T-helper 17 cell (primary cell): ENCODE measurements at regions not wholly inside any gene's neighbourhood (a gene's known extent, or its start where the extent isn't known, plus 50 kb on each side); places are given as distances from the start of the nearest gene placed in this dataset.
"Not testable (repeated sequence)": the region's sequence is repeated elsewhere in the genome, so short reads cannot be mapped to it uniquely, and the experiment has no call there.

ENCODE experiments used
- ATAC-seq: fragments of 150-1000 bp; cut with Tn5 transposase; 2 replicates; pipeline ENCODE4 v1.10.0; 2021; ENCODE audit warnings: mild to moderate bottlenecking, moderate library complexity
- DNase-seq, 3 donors: peaks; one replicate each; pipeline versions ENCODE4 v3.0.0 to v3.0.0-alpha.2; 2020 to 2021
- H3K9me3 ChIP-seq: one replicate; pipeline ENCODE4 v1.7.0; 2013; ENCODE audit warnings: low read length, mild to moderate bottlenecking; ENCODE audit not compliant: control insufficient read depth, poor library complexity, severe bottlenecking
- H3K27ac Mint-ChIP-seq: one replicate; pipeline ENCODE4 v1.8.0; 2022; ENCODE audit warnings: mild to moderate bottlenecking, moderate library complexity, mixed read lengths
- H3K27me3 Mint-ChIP-seq: one replicate; pipeline ENCODE4 v1.8.0; 2022; ENCODE audit warnings: mixed read lengths
- H3K36me3 Mint-ChIP-seq: one replicate; pipeline ENCODE4 v1.8.0; 2022; ENCODE audit warnings: low read depth, mixed read lengths
- H3K4me1 Mint-ChIP-seq: one replicate; pipeline ENCODE4 v1.8.0; 2022; ENCODE audit warnings: mild to moderate bottlenecking, mixed read lengths
- H3K4me3 Mint-ChIP-seq: one replicate; pipeline ENCODE4 v1.8.0; 2022; ENCODE audit warnings: mild to moderate bottlenecking, moderate library complexity, mixed read lengths

DNA sequence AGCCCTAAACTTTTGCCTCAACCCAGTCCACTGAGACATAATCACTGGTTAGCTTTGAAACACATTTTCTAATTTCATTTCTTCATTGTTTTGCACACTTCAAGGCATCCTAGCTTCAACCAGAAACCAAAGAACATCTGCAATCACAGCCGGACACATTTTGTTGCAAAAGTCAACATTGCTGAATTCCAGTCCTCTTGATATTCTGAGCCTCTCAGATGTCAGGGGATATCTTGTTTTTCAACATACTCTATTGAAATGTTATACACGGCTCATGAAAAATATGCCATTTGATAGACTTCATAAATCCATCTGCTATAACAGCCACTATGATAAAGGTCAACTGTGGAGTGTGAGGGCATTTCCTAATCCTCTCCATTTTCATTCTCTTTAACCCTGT, 241.6 kb upstream of the PUDP start:
- Mint-ChIP-seq H3K36me3 (no peaks in the 10 kb centered on the region), H3K27me3 (no peaks in the 10 kb centered on the region), H3K27ac (no peak overlapping the region), H3K4me3 (no peak overlapping the region), H3K4me1 (no peaks in the 10 kb centered on the region)
- H3K9me3 ChIP-seq, result no peaks in the 10 kb centered on the region
- ATAC-seq (no peak), DNase-seq (no peak)

DNA sequence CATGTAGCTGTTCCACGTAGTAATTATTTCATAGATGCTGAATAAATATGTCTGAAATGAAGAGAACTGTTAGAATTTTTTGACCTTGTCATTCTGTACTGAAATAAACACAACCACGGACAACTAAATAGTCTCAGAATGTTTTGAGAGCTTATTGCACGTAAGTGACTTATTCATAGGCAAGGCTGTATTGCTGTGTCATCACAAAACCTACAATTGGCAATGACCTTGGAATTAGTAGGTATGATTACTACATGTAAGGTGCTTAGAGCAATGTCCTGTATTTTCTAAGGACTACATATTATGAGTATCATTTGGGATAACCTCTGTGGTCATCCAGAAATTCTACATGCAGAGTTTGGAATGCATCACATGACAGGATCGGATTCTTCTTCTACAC, 237.2 kb upstream of the PUDP start:
- Mint-ChIP-seq H3K4me3 (no peak overlapping the region), H3K36me3 (no peaks in the 10 kb centered on the region), H3K4me1 (no peaks in the 10 kb centered on the region), H3K27ac (no peak overlapping the region), H3K27me3 (no peaks in the 10 kb centered on the region)
- no peaks in the 10 kb centered on the region for H3K9me3 ChIP-seq
- ATAC-seq (no peak), DNase-seq (no peak)

DNA sequence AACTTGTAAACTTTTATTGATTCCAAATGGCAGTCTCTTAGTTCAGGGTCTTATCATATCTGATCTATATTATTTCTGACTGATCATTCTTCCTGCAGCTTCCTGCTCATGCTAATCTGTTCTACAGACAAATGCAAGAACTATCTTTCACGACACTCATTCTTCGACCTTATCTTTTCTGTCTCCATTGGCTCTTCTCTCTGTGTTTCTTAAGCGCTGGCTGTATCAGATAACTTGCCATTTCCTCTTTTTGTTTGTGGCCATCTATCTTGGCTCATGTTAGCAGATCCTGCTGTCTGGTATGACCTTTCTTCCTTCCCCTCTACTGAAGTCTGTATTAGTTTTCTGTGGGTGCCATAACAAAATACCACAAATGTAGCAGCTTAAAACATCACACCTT, 230.5 kb upstream of the PUDP start:
- Mint-ChIP-seq H3K4me1 (no peaks in the 10 kb centered on the region), H3K36me3 (no peaks in the 10 kb centered on the region), H3K4me3 (no peak overlapping the region), H3K27ac (no peak overlapping the region), H3K27me3 (no peaks in the 10 kb centered on the region)
- no peak for ATAC-seq
- DNase-seq, result no peak
- H3K9me3 ChIP-seq, result no peaks in the 10 kb centered on the region

DNA sequence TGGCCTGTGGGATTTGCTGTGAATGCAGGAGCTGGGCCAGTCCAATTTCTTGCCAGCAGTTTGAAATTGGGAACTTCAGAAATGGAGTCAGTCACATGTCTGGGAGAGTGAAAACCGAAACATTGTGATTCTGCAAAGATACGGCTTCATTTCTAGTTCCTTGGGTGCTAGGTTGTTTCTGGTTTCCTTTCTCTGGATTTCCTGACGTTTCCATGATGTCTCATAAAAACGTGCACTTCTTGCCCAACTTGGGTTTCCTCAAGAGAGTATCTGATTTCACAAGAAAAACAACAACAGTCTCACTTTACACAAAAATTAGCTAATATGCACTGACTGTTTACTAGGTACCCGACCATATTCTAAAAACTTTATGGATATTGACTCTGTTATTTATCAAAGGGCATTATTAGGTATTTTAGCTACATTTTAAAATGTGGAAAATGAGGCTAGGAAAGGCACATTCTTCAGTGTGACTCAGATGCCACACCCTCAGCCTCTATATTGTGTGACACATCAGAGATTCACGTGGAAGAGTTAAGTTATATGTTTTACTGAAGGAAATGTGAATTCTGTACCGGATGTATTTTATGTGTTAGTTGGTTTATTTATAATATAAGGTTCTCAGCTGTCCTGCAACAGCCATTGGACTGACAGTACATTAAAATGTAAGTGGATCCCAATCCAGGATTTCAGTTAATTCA, 225.0 kb upstream of the PUDP start:
- Mint-ChIP-seq H3K4me1 (no peaks in the 10 kb centered on the region), H3K27ac (no peak overlapping the region), H3K36me3 (no peaks in the 10 kb centered on the region), H3K27me3 (no peaks in the 10 kb centered on the region), H3K4me3 (no peak overlapping the region)
- DNase-seq (no peak), ATAC-seq (no peak)
- no peaks in the 10 kb centered on the region for H3K9me3 ChIP-seq

DNA sequence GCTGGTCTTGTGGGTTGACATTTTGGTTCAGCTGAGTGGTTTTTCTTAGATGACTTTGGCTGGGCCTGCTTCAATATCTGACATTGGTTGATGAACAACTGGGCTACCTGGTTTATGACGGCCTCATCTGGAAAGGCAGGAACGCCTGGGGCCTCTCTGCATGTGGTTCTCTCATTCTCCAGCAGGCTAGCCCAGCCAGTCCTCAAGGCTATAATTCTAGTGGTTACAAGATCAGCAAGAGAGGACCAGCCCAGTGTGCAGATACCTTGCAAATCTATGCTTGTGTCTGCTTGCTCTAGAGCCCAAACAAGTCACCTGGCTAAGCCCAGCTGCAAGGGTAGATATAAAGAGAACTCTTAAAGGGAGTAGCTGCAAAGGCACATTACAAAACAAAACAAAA, 214.2 kb upstream of the PUDP start:
- no peaks in the 10 kb centered on the region for H3K4me1 Mint-ChIP-seq
- H3K27ac Mint-ChIP-seq, result no peak overlapping the region
- ATAC-seq, result no peak

DNA sequence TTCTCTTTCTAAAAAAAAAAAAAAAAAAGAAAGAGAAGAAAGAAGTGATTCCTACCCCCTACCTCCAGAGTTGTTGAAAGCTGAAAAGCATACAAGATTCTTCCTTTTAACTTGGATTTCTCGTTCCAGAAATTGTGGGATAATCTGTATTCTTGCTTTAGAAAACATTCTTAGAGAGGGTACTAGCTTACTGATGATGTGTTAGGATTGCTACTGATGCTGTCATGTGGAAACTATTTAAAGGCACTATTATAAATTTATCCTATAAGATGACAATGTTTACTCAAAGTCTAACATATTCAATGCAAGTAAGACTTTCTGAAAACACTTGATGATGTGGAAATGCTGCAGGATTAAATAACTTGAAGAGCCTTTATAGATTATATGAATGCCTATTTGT, 204.0 kb upstream of the PUDP start:
- DNase-seq, result no peak
- ATAC-seq, result no peak
- no peak overlapping the region for H3K27ac Mint-ChIP-seq
- H3K36me3 Mint-ChIP-seq, result no peaks in the 10 kb centered on the region
- no peak overlapping the region for H3K4me3 Mint-ChIP-seq
- H3K9me3 ChIP-seq, result no peaks in the 10 kb centered on the region
- H3K4me1 Mint-ChIP-seq, result no peaks in the 10 kb centered on the region
- no peaks in the 10 kb centered on the region for H3K27me3 Mint-ChIP-seq

More for the DNA sequence above, 214.2 kb upstream of the PUDP start:
- H3K27me3 Mint-ChIP-seq, result no peaks in the 10 kb centered on the region
- H3K4me3 Mint-ChIP-seq, result no peak overlapping the region
- no peaks in the 10 kb centered on the region for H3K36me3 Mint-ChIP-seq
- no peaks in the 10 kb centered on the region for H3K9me3 ChIP-seq
- DNase-seq, result no peak

DNA sequence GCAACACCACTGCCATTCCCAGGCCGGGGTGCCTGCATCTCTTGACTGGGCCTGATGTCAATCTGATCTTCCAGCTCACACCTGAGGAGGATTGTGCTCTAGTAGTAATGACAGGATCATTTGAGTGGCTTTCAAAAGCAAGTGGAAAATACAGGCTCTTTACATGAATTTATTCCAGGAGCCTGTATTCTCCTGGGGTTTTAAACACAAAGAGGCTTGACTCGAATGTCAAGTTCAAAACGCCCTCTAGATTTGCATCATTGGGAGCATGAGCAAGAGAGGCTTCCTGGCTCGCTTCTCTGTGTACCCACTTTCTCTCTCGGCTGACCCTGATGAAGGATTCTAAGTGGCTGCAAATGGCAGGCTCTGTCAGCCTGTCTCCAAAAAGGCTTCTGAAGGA, 199.5 kb upstream of the PUDP start:
- no peak for DNase-seq
- Mint-ChIP-seq H3K27me3 (no peaks in the 10 kb centered on the region), H3K27ac (no peak overlapping the region), H3K36me3 (no peaks in the 10 kb centered on the region), H3K4me1 (no peaks in the 10 kb centered on the region), H3K4me3 (no peak overlapping the region)
- no peak for ATAC-seq
- H3K9me3 ChIP-seq, result no peaks in the 10 kb centered on the region

DNA sequence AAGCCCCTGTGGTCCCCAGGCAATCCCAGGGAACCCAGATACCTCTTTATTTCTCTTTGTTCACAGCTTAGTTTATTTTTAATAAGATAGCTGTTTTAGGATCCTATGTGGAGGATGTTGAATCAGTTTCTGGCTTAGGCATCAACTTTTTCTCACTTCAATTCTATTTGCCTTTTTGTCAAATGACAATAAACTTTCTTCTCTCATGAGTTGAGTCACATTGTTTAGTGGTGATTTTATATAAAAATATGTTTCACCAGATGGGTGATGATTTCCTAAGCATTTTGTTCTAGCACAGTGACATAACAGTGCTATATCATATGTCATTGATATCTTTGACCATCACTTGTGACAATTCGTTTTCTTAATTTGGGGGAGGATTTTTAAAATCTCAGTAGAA, 198.1 kb upstream of the PUDP start:
- H3K9me3 ChIP-seq, result no peaks in the 10 kb centered on the region
- Mint-ChIP-seq H3K4me1 (no peaks in the 10 kb centered on the region), H3K4me3 (no peak overlapping the region), H3K27me3 (no peaks in the 10 kb centered on the region), H3K27ac (no peak overlapping the region), H3K36me3 (no peaks in the 10 kb centered on the region)
- DNase-seq, result no peak
- ATAC-seq, result no peak

DNA sequence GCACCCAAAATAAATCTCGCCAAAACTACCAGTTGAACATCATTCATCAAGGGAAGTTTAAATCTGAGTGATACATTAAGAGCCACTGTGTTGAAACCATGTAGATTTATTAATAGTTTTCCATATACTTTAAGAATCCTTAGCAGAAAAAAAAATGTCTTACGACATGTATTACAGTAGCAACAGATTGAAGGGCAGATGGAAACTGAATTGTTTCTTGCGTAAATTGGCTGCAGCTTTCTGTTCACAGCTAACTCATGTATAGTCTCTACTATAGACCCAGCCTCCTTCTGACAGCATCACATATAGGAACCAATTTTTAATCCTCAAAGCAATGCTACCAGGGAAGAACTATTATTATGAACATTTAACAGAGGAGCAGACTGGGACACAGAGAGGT, 195.2 kb upstream of the PUDP start:
- Mint-ChIP-seq H3K36me3 (peaks cover 2% of the 10 kb centered on the region), H3K4me3 (no peak overlapping the region), H3K4me1 (no peaks in the 10 kb centered on the region), H3K27ac (no peak overlapping the region), H3K27me3 (no peaks in the 10 kb centered on the region)
- DNase-seq (no peak), ATAC-seq (no peak)
- H3K9me3 ChIP-seq, result no peaks in the 10 kb centered on the region

DNA sequence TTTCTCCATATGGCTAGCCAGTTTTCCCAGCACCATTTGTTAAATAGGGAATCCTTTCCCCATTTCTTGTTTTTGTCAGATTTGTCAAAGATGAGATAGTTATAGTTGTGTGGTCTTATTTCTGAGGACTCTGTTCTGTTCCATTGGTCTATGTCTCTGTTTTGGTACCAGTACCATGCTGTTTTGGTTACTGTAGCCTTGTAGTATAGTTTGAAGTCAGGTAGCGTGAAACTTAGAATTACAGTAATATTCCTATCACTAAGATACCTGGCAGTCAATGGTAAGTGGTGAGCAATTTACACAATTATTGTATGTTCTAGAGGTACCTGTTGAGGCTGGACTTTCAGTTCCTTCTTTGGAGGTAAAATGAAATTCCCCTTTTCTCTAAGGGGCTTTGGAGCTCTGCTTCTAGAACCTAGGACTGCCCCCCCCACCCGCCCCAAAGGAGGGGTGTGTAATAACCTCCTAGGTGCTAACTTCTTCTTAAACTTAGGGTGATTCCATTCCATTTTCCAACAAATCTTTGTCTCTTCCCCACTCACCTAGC, 187.9 kb upstream of the PUDP start:
- not testable (repeated sequence) for H3K36me3 Mint-ChIP-seq, H3K9me3 ChIP-seq, H3K27me3 Mint-ChIP-seq, ATAC-seq, H3K4me1 Mint-ChIP-seq, H3K4me3 Mint-ChIP-seq, H3K27ac Mint-ChIP-seq, DNase-seq

DNA sequence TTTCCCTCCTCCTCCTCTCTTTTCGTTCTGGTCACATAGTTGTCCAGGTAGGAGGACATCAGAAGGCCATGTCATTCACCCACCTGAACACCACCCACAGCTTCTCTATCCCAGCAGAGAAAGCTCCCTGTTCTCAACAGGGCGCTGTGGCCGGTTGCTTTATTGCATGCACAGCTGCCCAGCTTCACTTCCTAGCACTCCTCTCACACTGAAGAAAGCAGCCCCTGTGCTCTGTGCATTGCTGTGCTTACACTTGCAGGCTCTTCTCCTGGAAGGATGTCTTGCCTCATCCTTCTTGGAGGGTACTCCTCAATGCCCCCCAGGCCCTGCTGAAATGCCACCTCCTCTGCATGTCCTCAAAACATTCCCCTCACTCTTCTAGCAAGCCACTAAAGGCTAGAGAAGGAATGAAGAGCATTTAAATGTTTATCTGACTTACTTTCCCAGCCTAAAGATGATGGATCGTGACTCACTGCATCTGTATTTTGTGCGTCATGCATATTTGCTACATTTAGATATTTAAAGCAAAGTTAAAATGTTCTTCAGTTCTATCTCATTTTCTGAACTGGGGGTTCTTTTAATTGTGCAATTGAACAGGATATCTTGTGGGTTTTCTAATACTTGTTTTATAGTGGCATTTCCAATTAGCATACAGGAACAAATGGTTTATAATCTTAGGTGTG, 186.4 kb upstream of the PUDP start:
- Mint-ChIP-seq H3K4me1 (no peaks in the 10 kb centered on the region), H3K4me3 (no peak overlapping the region)

DNA sequence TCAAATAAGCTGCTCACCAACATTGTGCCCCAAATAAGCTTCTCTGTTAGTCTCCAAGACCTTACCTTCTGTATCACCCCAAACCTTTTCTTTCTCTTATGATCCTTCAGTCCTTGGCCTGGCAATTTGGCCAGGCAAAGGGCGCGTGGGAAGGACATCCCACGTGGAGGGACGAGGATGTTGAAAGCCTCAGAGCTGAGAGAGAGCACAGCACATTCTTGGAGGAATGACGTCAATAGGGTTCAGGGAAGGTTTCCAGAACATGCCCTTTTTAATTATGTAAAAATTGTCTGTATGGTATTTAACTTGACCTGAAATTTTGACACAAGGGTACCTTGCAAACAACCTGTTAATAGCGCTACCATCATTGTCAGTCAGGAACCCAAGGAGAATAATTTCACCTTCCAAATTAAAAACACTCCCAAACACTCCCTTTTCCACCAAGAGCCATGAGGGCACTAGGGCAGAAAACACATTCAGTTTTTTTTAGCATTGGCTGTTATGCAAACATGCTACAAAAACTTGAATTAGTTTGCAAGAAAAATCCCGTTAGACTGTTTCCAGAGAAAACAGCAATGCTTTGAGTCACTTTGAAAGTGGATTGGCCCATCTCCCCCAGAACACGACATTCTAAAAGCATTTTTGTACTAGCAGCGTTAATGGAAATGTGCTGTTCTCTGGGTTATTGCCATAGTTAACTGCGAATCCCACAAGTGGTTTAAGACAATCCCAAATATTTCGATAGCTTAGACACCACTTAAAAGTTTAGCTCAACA, 183.2 kb upstream of the PUDP start:
- H3K27ac Mint-ChIP-seq, result no peak overlapping the region
- DNase-seq (no peak), ATAC-seq (no peak)
- no peaks in the 10 kb centered on the region for H3K36me3 Mint-ChIP-seq
- H3K27me3 Mint-ChIP-seq, result no peaks in the 10 kb centered on the region
- H3K4me3 Mint-ChIP-seq, result no peak overlapping the region
- no peaks in the 10 kb centered on the region for H3K4me1 Mint-ChIP-seq
- no peaks in the 10 kb centered on the region for H3K9me3 ChIP-seq

More for the DNA sequence above, 186.4 kb upstream of the PUDP start:
- Mint-ChIP-seq H3K36me3 (no peaks in the 10 kb centered on the region), H3K27me3 (no peaks in the 10 kb centered on the region), H3K27ac (no peak overlapping the region)
- DNase-seq, result no peak
- ATAC-seq, result no peak
- no peaks in the 10 kb centered on the region for H3K9me3 ChIP-seq

DNA sequence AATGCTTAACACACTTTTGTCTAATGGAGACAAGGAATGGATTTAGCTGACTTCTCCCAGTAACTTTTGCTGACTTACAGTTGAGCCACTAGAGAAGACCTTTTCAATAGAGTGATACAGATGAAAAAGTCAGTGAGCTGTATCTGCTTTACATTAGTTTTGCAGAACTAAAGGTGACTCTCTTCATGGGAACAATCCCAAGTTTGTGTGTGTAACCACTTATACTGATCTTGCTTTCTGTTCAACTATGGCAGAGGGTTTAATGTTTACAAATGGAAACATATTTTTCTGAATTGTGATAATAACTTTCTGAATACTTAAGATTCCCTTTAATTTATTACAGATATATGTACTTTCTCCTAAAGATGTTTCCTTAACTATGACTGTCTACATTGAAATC, 182.6 kb upstream of the PUDP start:
- Mint-ChIP-seq H3K36me3 (peaks cover 3% of the 10 kb centered on the region), H3K4me3 (no peak overlapping the region), H3K4me1 (no peaks in the 10 kb centered on the region), H3K27ac (no peak overlapping the region), H3K27me3 (no peaks in the 10 kb centered on the region)
- no peak for DNase-seq
- H3K9me3 ChIP-seq, result no peaks in the 10 kb centered on the region
- no peak for ATAC-seq
